Thyroid gland (tissue), 4 donors: ENCODE measurements at regions not wholly inside any gene's neighbourhood (a gene's known extent, or its start where the extent isn't known, plus 50 kb on each side); places are given as distances from the start of the nearest gene placed in this dataset.

Source experiments
- CTCF ChIP-seq, 6 experiments: fragments of 200-600 bp in 3 of 6; fragments of 450-650 bp in 3 of 6; sonication (generic) in 3 of 6; IDR thresholded peaks; one replicate each; pipeline ENCODE4 v1.5.1; 2016 to 2019; ENCODE audit warnings: antibody characterized with exemption in 6 of 6, mild to moderate bottlenecking in 2 of 6, inconsistent platforms in 1 of 6, moderate library complexity in 1 of 6
- POLR2A ChIP-seq, 2 donors: fragments of 450-650 bp; IDR thresholded peaks; one replicate each; pipeline ENCODE4 v1.6.1; 2017; ENCODE audit warnings: antibody characterized with exemption in 2 of 2, mild to moderate bottlenecking in 2 of 2, moderate library complexity in 1 of 2

- TF ChIP-seq CTCF (IDR thresholded peaks at IDR 0.05) (no peak), POLR2A (IDR thresholded peaks at IDR 0.05) (no peak)
Measured at GRCh38 chr1:172717722-172718465, 59.0 kb downstream of the FASLG start.
